ENCODE measurements at regions not wholly inside any gene's neighbourhood (a gene's known extent, or its start where the extent isn't known, plus 50 kb on each side); places are given as distances from the start of the nearest gene placed in this dataset.
"Not testable (repeated sequence)": the region's sequence is repeated elsewhere in the genome, so short reads cannot be mapped to it uniquely, and the experiment has no call there.

DNA sequence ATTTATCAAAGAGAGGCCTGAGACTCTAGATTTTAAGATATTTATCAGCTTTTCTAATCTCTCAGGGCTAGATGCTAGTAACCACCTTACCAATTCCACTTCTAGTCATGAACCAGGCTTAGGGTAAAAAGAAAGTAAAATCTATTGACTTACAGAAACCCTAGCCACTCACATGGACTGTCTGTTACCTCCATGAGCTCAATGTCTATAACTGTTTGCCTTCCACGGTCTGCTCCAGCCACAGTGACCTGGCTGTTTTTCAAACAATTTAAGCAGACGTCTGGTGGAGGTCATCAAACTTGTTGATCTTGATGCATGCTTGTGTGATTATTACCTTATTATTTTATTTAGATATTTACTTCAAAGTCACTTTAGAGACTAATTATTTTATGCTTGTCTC is 50.4 kb upstream of the CDY2B start:
- not testable (repeated sequence) for TF ChIP-seq CTCF, POLR2A (IDR thresholded peaks at IDR 0.05)

Measured in right lobe of liver (tissue), 4 donors.